ENCODE measurements at regions not wholly inside any gene's neighbourhood (a gene's known extent, or its start where the extent isn't known, plus 50 kb on each side); places are given as distances from the start of the nearest gene placed in this dataset.

GRCh38 chr18:11533513-11533890 lies 75.9 kb upstream of the SLC35G4 start:
- POLR2A ChIA-PET = no interaction called here
- no peak overlapping the region for H3K27ac ChIP-seq (ENCODE audit: low read depth in 2 of 2, low read length in 1 of 2)
- WGBS (ENCODE audit: low lambda C conversion rate) = 20% methylated on average over 3 of the region's 13 CpGs

More at GRCh38 chr18:11533513-11533890, 75.9 kb upstream of the SLC35G4 start:
- no peaks in the 10 kb centered on the region for H3K79me2 ChIP-seq (ENCODE audit: insufficient read depth)
- no peaks in the 10 kb centered on the region for H3F3A ChIP-seq (replicated peaks; ENCODE audit: insufficient read depth)
- CTCF ChIA-PET = no interaction called here
- peaks cover 46% of the 10 kb centered on the region; the same call in 1 of the 2 replicates for H3K27me3 ChIP-seq (ENCODE audit: insufficient read depth)
- H4K20me1 ChIP-seq (ENCODE audit: insufficient read depth) = no peaks in the 10 kb centered on the region
- DNase-seq = no peak
- H3K36me3 ChIP-seq (replicated peaks in 1 of 2; ENCODE audit: control insufficient read depth in 1 of 2, insufficient read depth in 2 of 2, low read length in 1 of 2) = no peaks in the 10 kb centered on the region
- no peaks in the 10 kb centered on the region for H3K9me2 ChIP-seq
- H2AFZ ChIP-seq (ENCODE audit: low read depth) = no peak overlapping the region
- no peak for TF ChIP-seq PBX3 (IDR thresholded peaks at IDR 0.05)
- TF ChIP-seq CTCF (IDR thresholded peaks at IDR 0.05) = no peak; the same call in 1 of the 2 replicates
- no peak for TF ChIP-seq RAD21 (IDR thresholded peaks at IDR 0.05; ENCODE audit: low read length)
- TF ChIP-seq CHD2 (IDR thresholded peaks at IDR 0.05; ENCODE audit: low read length, partially characterized antibody) = no peak
- no peak for TF ChIP-seq SIN3A (IDR thresholded peaks at IDR 0.05; ENCODE audit: borderline replicate concordance, low read depth, low read length)
- no peak for TF ChIP-seq TCF12 (IDR thresholded peaks at IDR 0.05)
- TF ChIP-seq RXRA (IDR thresholded peaks at IDR 0.05; ENCODE audit: borderline replicate concordance, low read depth) = no peak
- TF ChIP-seq IRF3 (IDR thresholded peaks at IDR 0.05; ENCODE audit: low read depth, low read length) = no peak
- TF ChIP-seq GATA2 (CRISPR knock-in tag; IDR thresholded peaks at IDR 0.05) = no peak
- no peak for TF ChIP-seq JUND (IDR thresholded peaks at IDR 0.05)
- no peak overlapping the region for H3K4me2 ChIP-seq
- H3K9ac ChIP-seq = no peak overlapping the region
- no peak overlapping the region for H3K4me3 ChIP-seq (ENCODE audit: low read depth in 2 of 2, low read length in 1 of 2)
- no peaks in the 10 kb centered on the region for H3K9me3 ChIP-seq
- H3K4me1 ChIP-seq (ENCODE audit: control insufficient read depth in 1 of 2, insufficient read depth in 2 of 2, low read depth in 1 of 2, low read length in 1 of 2) = no peaks in the 10 kb centered on the region
